PC-9 (cell line): ENCODE measurements at regions not wholly inside any gene's neighbourhood (a gene's known extent, or its start where the extent isn't known, plus 50 kb on each side); places are given as distances from the start of the nearest gene placed in this dataset.

Experiments
- EZH2 ChIP-seq: fragments of 200-600 bp; sonication (generic); IDR thresholded peaks from 2 replicates; pipeline ENCODE4 v1.8.0; 2017; ENCODE audit warnings: antibody characterized with exemption, low read depth
- TF ChIP-seq, protein P1 (sequence below): fragments of 200-600 bp; sonication (generic); conservative IDR thresholded peaks from 2 replicates; pipeline ENCODE4 v1.6.1; 2017; ENCODE audit warnings: mixed run types, antibody characterized with exemption, mild to moderate bottlenecking, moderate library complexity

DNA sequence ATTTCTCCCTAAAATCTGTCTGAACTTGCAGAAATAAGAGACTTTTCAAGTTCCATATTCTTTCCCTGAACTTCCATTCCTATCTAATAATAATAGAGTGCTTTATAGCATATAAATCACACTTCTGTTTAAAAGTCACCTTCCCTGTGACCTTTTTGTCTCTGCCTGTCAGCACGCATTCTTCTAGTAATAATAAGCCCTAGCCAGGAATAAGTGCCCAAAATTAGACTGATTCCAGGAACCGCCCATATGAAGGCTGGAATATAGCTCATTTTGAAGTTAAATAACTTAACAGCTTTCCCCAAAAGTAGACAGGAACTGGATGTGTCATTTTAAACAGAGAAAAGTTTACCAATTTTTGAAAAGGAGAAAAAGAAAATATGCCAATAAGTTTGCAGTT lies 576.5 kb downstream of the EPHA4 start:
- TF ChIP-seq, protein P1, sequence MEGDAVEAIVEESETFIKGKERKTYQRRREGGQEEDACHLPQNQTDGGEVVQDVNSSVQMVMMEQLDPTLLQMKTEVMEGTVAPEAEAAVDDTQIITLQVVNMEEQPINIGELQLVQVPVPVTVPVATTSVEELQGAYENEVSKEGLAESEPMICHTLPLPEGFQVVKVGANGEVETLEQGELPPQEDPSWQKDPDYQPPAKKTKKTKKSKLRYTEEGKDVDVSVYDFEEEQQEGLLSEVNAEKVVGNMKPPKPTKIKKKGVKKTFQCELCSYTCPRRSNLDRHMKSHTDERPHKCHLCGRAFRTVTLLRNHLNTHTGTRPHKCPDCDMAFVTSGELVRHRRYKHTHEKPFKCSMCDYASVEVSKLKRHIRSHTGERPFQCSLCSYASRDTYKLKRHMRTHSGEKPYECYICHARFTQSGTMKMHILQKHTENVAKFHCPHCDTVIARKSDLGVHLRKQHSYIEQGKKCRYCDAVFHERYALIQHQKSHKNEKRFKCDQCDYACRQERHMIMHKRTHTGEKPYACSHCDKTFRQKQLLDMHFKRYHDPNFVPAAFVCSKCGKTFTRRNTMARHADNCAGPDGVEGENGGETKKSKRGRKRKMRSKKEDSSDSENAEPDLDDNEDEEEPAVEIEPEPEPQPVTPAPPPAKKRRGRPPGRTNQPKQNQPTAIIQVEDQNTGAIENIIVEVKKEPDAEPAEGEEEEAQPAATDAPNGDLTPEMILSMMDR = no peak
- TF ChIP-seq EZH2 = no peak
